Stimulated activated naive CD8-positive, alpha-beta T cell treated with anti-CD3 and anti-CD28 coated beads, Interleukin-15, amount 100 ng/mL, for 72 hours (primary cell): ENCODE measurements at regions not wholly inside any gene's neighbourhood (a gene's known extent, or its start where the extent isn't known, plus 50 kb on each side); places are given as distances from the start of the nearest gene placed in this dataset.
A peak's percentile ranks its signal among the peaks of the same experiment; 100 is the strongest.

Experiments
- ATAC-seq: fragments of 150-1000 bp; cut with Tn5 transposase; 2 replicates; pipeline ENCODE4 v1.10.0; 2021; ENCODE audit warnings: mild to moderate bottlenecking, moderate library complexity
- DNase-seq, 2 donors: peaks; one replicate each; pipeline ENCODE4 v3.0.0; 2021 to 2022
- H3K27ac Mint-ChIP-seq, 2 donors: one replicate each; pipeline ENCODE4 v1.8.0; 2022; ENCODE audit warnings: mild to moderate bottlenecking in 2 of 2, mixed read lengths in 2 of 2, moderate library complexity in 2 of 2
- H3K27me3 Mint-ChIP-seq: one replicate; pipeline ENCODE4 v1.8.0; 2022; ENCODE audit warnings: mixed read lengths
- H3K4me1 Mint-ChIP-seq: one replicate; pipeline ENCODE4 v1.8.0; 2022; ENCODE audit warnings: mild to moderate bottlenecking, mixed read lengths
- H3K4me3 Mint-ChIP-seq, 2 donors: one replicate each; pipeline ENCODE4 v1.8.0; 2022; ENCODE audit warnings: mild to moderate bottlenecking in 2 of 2, mixed read lengths in 2 of 2, moderate library complexity in 1 of 2
- H3K9me3 Mint-ChIP-seq, 2 donors: one replicate each; pipeline ENCODE4 v1.8.0; 2022; ENCODE audit warnings: mixed read lengths in 2 of 2

DNA sequence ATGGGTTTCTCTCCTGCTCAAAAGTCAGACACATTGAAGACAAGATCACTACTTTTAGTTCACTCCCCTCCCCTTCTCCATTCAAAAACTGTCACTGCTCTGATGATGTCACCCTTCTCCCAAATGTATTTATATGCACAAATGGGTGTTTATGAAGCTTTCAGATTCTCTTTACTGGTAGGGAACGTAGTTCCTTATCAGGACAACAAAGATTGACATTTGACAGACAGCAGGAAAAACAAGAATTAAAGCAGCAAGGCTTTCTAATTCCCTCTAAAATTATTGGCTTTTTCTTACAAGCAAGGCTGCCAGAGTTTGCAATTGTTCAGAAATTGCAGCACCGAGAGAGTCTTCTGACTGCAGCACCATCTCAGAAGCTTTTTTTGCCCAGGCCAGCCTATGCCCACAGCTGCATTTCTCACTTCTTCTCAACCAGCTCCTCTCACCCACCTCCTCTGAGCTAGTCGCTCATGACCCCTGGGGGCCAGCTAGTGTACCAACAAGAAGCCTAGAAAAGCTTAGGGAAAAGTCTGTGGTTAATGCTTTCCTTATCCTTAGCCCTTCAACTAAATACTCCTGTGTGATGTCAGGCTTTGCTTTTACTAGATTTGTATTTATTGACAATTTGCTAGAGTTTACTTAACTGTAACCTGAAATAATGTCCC is 265.1 kb downstream of the HTR7 start:
- Mint-ChIP-seq H3K4me3 (no peak overlapping the region), H3K4me1 (no peaks in the 10 kb centered on the region), H3K27ac (no peak overlapping the region), H3K9me3 (no peaks in the 10 kb centered on the region), H3K27me3 (peaks cover 21% of the 10 kb centered on the region)
- DNase-seq (peak in 1 of 2 donors; percentile 1), ATAC-seq (no peak)

DNA sequence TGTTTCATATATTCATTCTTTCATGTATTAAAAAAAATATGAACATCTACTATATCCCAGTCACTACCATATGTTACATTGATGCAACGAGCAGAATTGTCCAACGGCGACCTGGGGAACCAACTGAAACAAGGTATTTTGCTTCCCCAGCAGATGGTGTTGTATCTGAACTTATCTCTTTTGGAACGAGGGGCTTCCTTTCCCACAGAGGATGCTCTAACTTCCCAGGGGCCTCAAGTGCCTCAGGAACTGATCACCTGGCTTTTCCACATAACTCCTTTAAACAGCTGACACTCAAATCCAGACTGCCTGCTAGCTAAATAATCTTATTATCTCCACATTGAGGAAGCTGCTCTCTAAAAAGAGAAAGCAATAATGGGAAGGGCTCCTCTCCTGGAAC is 259.3 kb downstream of the HTR7 start:
- Mint-ChIP-seq H3K4me3 (no peak overlapping the region), H3K27ac (no peak overlapping the region), H3K4me1 (no peaks in the 10 kb centered on the region), H3K9me3 (peaks cover 0 to 13% of the 10 kb centered on the region in 2 donors), H3K27me3 (peaks cover 18% of the 10 kb centered on the region)
- DNase-seq (no peak), ATAC-seq (no peak)

DNA sequence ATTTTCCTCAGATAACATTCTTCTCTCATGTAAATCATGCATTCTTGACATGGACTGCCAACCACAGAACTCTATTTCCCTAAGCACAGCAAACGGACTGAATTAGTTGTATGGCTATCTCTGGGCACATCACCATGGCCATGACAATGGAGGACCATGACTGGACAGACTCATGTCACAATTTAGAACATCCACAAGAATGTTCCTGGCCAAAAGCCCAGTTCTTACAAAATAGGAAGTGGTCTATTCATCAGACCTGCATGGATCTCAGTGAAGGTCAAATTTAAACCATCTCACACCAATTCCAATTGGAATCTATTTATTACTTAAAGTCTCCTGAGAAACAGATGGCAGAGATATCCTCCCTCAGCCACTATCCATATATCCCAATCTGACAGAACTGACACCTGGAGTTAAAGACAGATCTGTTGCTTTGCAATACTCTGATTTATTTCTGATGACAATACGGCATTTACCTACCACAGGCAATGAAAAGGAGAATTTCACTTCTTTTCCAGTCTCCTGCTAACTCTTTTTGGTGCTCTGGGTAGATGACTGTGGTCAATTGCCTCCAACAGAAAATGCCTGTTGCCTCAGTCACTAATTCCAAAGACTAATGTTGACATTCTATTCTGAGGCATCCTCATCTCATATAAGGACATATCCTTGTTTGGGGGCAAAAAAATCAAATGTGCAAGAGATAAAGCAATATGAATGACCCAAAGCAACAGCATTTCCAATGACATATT is 254.8 kb downstream of the HTR7 start:
- no peaks in the 10 kb centered on the region for H3K4me1 Mint-ChIP-seq
- ATAC-seq (no peak), DNase-seq (no peak)
- peaks cover 10 to 13% of the 10 kb centered on the region in 2 donors for H3K9me3 Mint-ChIP-seq
- no peak overlapping the region for H3K27ac Mint-ChIP-seq
- H3K4me3 Mint-ChIP-seq, result no peak overlapping the region
- peaks cover 7% of the 10 kb centered on the region for H3K27me3 Mint-ChIP-seq

DNA sequence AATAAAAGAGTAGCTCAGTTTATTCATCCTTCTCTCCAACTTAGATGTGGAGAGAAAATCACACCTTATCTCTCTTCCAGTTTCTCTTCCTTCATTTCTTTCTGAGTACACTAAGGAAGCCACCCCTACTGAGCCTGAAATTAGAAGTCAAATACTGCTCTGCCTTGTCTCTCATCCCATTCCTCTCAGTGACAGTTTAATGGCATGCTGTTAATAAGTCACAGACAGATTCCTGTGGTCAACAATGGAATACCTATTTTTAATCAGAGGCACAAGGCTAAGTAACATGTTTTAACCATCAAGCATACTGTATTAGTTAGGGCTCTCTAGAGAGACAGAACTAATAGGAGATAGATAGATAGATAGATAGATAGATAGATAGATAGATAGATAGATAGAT is 253.2 kb downstream of the HTR7 start:
- Mint-ChIP-seq H3K4me1 (no peaks in the 10 kb centered on the region), H3K4me3 (no peak overlapping the region), H3K9me3 (peaks cover 10 to 13% of the 10 kb centered on the region in 2 donors), H3K27ac (no peak overlapping the region), H3K27me3 (peaks cover 7% of the 10 kb centered on the region)
- ATAC-seq (no peak), DNase-seq (no peak)

DNA sequence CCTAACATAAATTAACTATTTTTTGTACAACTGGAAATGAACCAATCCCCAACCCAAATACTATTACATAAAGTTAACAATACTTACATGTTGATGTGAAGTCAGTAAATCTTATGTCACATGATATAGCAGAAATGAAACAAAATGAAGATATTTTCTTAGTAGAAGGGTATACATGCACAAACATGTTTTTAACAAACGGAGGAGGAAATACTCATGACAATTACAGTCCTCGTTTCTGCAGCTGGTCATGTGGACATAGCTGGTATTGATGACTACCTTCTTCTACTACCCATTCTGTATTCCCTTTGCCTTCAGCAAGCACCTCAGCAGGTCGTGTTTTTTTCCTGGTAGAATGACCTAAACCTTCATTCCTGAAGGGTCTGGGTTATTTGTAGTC is 252.3 kb downstream of the HTR7 start:
- Mint-ChIP-seq H3K27me3 (no peaks in the 10 kb centered on the region), H3K27ac (no peak overlapping the region), H3K4me1 (no peaks in the 10 kb centered on the region), H3K9me3 (peaks cover 5 to 10% of the 10 kb centered on the region in 2 donors), H3K4me3 (no peak overlapping the region)
- ATAC-seq (no peak), DNase-seq (no peak)

DNA sequence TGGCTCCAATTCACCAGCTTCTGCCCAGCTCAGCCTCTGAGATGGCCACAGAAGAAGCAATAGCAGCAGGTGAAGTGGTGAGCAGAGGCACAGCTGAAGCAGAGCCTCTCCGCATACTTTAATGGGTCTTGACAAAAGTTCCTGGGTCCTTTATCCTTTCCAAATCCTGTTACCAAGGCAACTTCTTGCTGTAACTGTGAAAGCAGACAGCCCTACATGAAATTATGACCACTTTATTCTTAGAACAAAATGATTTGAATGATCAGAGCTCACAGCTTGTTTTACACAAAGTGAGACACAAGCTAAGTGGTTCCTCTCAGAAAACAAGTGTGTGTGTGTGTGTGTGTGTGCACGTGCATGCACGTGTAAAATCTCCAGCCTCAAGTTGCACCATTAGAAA is 245.6 kb downstream of the HTR7 start:
- ATAC-seq (no peak), DNase-seq (no peak)
- Mint-ChIP-seq H3K9me3 (no peaks in the 10 kb centered on the region), H3K4me1 (no peaks in the 10 kb centered on the region), H3K27me3 (no peaks in the 10 kb centered on the region), H3K4me3 (no peak overlapping the region), H3K27ac (no peak overlapping the region)

DNA sequence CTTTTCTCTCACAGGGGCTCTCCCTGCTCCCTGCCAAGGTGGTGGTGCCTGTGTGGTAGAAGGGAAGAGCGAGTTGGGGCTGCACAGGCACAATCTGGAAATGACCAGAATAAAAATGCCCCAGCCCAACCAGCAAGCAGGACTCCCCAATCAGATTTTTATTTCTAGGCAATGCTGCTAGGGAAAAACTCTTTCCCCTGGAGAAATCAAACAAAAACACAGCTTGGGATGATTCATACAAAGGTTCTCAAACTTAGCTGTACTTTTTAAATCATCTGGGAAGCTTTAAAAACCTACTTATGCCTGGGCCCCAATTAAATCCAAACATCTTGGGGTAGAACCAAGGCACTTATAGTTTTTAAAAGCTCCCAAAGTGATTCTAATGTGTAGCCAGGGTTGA is 243.2 kb downstream of the HTR7 start:
- H3K27me3 Mint-ChIP-seq, result no peaks in the 10 kb centered on the region
- no peak overlapping the region for H3K4me3 Mint-ChIP-seq
- ATAC-seq (no peak), DNase-seq (no peak)
- H3K4me1 Mint-ChIP-seq, result no peaks in the 10 kb centered on the region
- H3K9me3 Mint-ChIP-seq, result no peaks in the 10 kb centered on the region
- no peak overlapping the region for H3K27ac Mint-ChIP-seq

DNA sequence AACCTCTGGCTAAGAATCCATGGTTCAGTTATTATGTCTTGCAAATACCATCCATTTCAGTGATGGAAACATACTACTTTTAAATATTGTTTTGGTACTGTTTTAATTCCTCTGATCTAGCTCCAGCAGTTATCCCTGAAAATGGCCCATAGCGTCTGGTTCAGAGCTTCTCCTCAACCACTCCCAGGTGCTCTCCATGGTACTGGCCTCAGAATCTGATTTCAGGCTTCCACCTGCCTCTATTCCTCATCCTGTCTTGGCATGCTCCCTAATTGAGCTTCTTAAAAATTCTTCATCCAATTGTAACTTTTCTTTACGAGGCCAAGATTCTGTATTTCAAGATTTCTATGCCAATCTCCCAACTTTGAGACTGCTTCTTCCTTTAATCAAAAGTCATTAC is 236.3 kb downstream of the HTR7 start:
- DNase-seq (no peak), ATAC-seq (no peak)
- Mint-ChIP-seq H3K27me3 (peaks cover 9% of the 10 kb centered on the region), H3K27ac (no peak overlapping the region), H3K4me3 (no peak overlapping the region), H3K4me1 (no peaks in the 10 kb centered on the region), H3K9me3 (no peaks in the 10 kb centered on the region)

DNA sequence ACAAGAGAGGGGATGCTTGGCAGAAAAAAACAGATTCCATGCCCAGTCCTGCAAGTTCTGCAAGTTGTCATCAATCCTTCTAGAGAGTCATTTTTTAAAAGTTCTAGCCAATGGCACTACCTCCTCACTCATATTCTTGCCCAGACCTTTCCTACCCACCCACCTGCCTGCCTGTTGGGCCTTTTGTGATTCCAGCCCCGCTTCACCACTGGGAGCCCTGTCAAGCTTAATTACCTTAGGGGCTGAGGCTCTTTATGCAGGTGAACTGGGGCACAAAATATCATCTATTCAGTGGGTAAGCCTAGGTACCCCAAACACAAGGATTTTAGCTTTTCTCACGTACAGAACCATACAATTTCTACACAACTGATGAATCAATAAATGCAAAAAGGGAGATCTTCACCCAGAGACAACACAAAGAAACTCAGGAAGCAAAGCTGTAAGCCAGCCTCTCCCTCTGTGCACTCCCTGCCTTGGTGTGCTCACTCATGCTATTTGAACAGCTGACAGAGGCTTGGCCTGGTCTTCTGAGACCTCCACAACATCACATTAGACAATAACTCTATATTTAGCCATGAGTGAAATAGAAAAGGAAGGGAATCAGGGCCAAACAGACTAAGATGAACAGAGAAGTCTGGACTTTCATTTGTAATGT is 222.6 kb downstream of the HTR7 start:
- DNase-seq (no peak), ATAC-seq (no peak)
- H3K4me3 Mint-ChIP-seq, result no peak overlapping the region
- H3K4me1 Mint-ChIP-seq, result no peaks in the 10 kb centered on the region
- H3K27me3 Mint-ChIP-seq, result no peaks in the 10 kb centered on the region
- peaks cover 0 to 5% of the 10 kb centered on the region in 2 donors for H3K9me3 Mint-ChIP-seq
- H3K27ac Mint-ChIP-seq, result no peak overlapping the region

DNA sequence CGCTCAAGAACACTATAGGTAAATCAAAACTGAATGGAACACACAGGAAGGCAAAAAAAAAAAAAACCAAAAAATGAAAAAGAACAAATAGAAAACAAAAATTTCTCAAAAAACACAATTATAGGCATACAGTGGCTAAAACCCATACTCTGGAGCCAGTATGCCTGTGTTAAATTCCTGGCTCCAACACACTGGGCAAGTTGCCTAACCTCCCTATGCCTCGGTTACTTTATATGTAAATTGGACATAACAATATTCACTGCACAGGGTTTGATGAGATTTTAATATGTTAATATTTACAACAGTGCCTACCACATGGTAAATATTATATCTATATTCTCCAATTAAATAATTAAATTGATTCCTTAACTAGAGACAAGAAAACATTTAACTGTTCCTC is 217.1 kb downstream of the HTR7 start:
- H3K9me3 Mint-ChIP-seq, result peaks cover 0 to 5% of the 10 kb centered on the region in 2 donors
- H3K27ac Mint-ChIP-seq, result no peak overlapping the region

DNA sequence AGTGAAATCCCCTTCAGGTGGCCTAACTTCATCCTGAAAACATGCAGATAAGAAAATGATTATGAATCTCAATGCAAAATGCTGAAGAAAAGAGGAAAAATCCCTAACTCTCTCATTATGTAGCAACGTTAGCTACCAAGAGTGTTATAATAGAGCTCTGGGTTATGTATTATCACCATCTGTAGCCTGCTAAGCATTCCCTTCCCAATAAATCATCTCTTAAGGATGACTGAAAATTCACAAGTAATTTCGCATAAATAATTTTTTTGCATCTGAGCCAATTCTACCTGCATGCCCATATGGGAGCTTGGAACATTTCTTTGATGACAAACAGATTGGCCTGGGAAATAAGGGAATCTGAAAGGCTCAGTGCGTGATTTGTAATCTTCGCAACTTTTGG is 216.1 kb downstream of the HTR7 start:
- no peak overlapping the region for H3K4me3 Mint-ChIP-seq
- no peaks in the 10 kb centered on the region for H3K4me1 Mint-ChIP-seq
- no peak overlapping the region for H3K27ac Mint-ChIP-seq
- DNase-seq, result no peak
- no peaks in the 10 kb centered on the region for H3K27me3 Mint-ChIP-seq
- ATAC-seq, result no peak
- H3K9me3 Mint-ChIP-seq, result peaks cover 0 to 5% of the 10 kb centered on the region in 2 donors

More for the DNA sequence above, 217.1 kb downstream of the HTR7 start:
- Mint-ChIP-seq H3K4me1 (no peaks in the 10 kb centered on the region), H3K4me3 (no peak overlapping the region), H3K27me3 (no peaks in the 10 kb centered on the region)
- ATAC-seq (no peak), DNase-seq (no peak)

DNA sequence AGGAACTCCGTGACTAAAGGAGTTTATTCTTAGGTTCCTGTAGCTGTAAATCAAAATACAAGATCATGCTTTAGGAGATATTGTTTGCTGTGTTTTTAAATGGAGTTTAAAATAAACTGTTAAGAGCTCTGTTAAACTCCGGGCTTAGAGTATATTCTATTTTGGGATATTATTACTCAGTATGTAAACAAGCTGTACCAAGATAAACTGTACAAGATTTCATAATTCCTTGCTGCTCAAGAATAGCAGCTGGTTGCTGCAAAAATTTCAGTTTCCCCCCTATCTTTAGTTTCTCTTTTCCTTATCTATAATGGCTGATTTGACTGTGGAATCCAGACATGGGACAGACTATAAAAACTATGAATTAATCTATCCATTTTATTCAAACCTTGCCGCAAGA is 215.7 kb downstream of the HTR7 start:
- no peak for ATAC-seq
- DNase-seq, result no peak
- Mint-ChIP-seq H3K4me1 (no peaks in the 10 kb centered on the region), H3K4me3 (no peak overlapping the region), H3K27ac (no peak overlapping the region), H3K27me3 (no peaks in the 10 kb centered on the region), H3K9me3 (peaks cover 0 to 5% of the 10 kb centered on the region in 2 donors)

DNA sequence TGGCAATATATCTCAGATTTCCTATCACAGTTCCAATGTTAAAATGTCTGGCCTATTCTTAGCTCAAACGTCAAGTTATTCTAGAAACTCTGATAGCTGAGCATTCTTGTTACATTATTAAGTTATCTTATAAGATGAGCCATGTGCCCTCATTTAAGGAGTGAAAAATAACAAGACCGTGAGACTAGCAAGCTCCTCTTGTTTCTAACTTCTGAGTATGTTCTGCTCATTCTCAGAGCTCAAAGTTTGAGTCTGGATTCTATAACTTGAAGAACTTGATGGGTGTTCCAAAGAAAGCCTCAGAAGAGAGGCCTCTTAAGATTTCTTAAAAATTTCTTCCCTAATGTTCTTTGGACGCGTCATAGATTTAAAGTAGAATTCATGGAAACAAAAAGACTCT is 215.2 kb downstream of the HTR7 start:
- Mint-ChIP-seq H3K4me1 (no peaks in the 10 kb centered on the region), H3K4me3 (no peak overlapping the region), H3K27ac (no peak overlapping the region), H3K27me3 (no peaks in the 10 kb centered on the region), H3K9me3 (peaks cover 0 to 5% of the 10 kb centered on the region in 2 donors)
- DNase-seq, result no peak
- no peak for ATAC-seq

DNA sequence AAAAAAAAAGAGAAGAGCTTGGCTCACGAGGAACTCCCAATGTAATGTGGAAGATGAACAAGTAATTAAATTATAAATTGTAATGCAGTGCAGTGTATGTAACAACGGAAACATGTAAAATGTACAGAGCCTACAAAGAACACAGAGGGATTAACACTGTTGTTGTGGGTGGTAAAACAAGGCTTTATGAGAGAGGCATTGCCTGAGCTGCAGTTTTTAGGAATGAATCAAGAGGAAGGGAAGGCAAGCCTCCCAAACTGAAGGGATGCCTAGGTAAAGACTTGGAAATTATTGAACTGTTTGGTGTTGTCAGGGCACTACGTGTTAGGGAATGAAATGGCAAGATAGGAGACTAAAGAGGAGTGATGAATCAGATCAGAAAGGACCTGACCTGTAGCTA is 213.7 kb downstream of the HTR7 start:
- Mint-ChIP-seq H3K27ac (no peak overlapping the region), H3K9me3 (no peaks in the 10 kb centered on the region), H3K4me1 (no peaks in the 10 kb centered on the region), H3K4me3 (no peak overlapping the region), H3K27me3 (no peaks in the 10 kb centered on the region)
- ATAC-seq (no peak), DNase-seq (no peak)

DNA sequence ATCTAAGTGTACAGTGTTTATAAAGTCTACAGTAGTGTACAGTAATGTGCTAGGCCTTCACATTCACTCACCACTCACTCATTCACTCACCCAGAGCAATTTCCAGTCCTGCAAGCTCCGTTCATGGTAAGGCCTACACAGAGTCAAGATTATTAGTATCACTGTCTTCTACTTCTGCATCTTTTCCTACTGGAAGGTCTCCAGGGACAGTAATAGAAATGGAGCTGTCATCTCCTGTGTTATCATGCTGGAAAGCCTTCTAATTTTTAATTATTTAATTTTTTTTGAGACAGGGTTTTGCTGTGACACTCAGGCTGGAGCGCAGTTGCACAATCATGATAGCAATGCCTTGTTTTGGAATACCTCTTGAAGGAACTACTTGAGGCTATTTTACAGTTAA is 207.0 kb downstream of the HTR7 start:
- Mint-ChIP-seq H3K4me3 (no peak overlapping the region), H3K27me3 (no peaks in the 10 kb centered on the region), H3K4me1 (no peaks in the 10 kb centered on the region), H3K9me3 (peaks cover 4 to 8% of the 10 kb centered on the region in 2 donors), H3K27ac (no peak overlapping the region)
- ATAC-seq (no peak), DNase-seq (no peak)

DNA sequence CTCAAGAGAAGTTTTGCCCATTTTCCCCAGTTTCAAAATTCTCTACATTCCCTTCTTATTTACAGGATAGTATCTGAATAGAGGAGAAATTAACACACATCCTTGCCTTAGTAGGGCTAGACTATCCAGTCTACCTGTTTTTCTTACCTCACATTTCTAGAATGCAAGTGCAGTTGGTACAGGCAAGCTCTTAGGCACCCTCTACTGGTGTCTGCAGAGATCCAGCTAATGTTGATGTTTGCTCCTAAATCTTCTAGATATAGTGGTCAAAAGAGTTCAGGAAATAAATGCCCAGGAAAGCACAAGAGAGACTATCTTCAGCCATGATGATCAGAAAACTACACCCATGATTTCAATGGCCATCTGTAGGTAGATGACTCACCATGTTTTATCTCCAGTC is 205.3 kb downstream of the HTR7 start:
- no peaks in the 10 kb centered on the region for H3K27me3 Mint-ChIP-seq
- no peaks in the 10 kb centered on the region for H3K4me1 Mint-ChIP-seq
- no peak for DNase-seq
- no peak overlapping the region for H3K4me3 Mint-ChIP-seq
- peaks cover 4 to 8% of the 10 kb centered on the region in 2 donors for H3K9me3 Mint-ChIP-seq
- H3K27ac Mint-ChIP-seq, result no peak overlapping the region
- ATAC-seq, result no peak
